OCI-LY1 (cell line): ENCODE measurements at regions not wholly inside any gene's neighbourhood (a gene's known extent, or its start where the extent isn't known, plus 50 kb on each side); places are given as distances from the start of the nearest gene placed in this dataset.
"Not testable (repeated sequence)": the region's sequence is repeated elsewhere in the genome, so short reads cannot be mapped to it uniquely, and the experiment has no call there.

Experiments used
- H2AFZ ChIP-seq: fragments of 200-600 bp; sonication (generic), shearing (Covaris generic); 2 replicates; pipeline ENCODE4 v1.6.0; 2014; ENCODE audit warnings: antibody characterized with exemption, mild to moderate bottlenecking, low read length
- H3F3A ChIP-seq: fragments of 200-600 bp; sonication (generic), shearing (Covaris generic); 2 replicates; pipeline ENCODE4 v1.6.0; 2014; ENCODE audit warnings: mild to moderate bottlenecking, antibody characterized with exemption, low read length, moderate library complexity; ENCODE audit not compliant: insufficient read depth
- H3K27ac ChIP-seq: fragments of 200-600 bp; sonication (generic); 2 replicates; pipeline ENCODE4 v1.5.1; 2014; ENCODE audit warnings: low read length, mixed run types, mild to moderate bottlenecking, low read depth; ENCODE audit not compliant: poor library complexity, severe bottlenecking
- H3K27me3 ChIP-seq: fragments of 200-600 bp; sonication (generic); 2 replicates; pipeline ENCODE4 v1.6.0; 2014; ENCODE audit warnings: antibody characterized with exemption, mild to moderate bottlenecking, low read length, moderate library complexity; ENCODE audit not compliant: insufficient read depth
- H3K36me3 ChIP-seq: fragments of 200-600 bp; sonication (generic); 2 replicates; pipeline ENCODE4 v1.6.1; 2014; ENCODE audit warnings: mild to moderate bottlenecking, antibody characterized with exemption, low read length, moderate library complexity, mixed read lengths; ENCODE audit not compliant: insufficient read depth
- H3K4me1 ChIP-seq: fragments of 200-600 bp; sonication (generic); 2 replicates; pipeline ENCODE4 v1.5.1; 2014; ENCODE audit warnings: mild to moderate bottlenecking, low read length, moderate library complexity; ENCODE audit not compliant: insufficient read depth, severe bottlenecking
- H3K4me2 ChIP-seq: fragments of 200-600 bp; sonication (generic), shearing (Covaris generic); 2 replicates; pipeline ENCODE4 v1.6.1; 2014; ENCODE audit warnings: low read length
- H3K4me3 ChIP-seq: fragments of 200-600 bp; sonication (generic); 2 replicates; pipeline ENCODE4 v1.5.1; 2014; ENCODE audit warnings: low read length, low read depth, mild to moderate bottlenecking, mixed read lengths; ENCODE audit not compliant: poor library complexity, severe bottlenecking
- H3K79me2 ChIP-seq: fragments of 200-600 bp; shearing (Covaris generic); 2 replicates; pipeline ENCODE4 v1.6.1; 2016; ENCODE audit warnings: mixed run types, low read length, mixed read lengths; ENCODE audit not compliant: insufficient read depth
- H3K9ac ChIP-seq: fragments of 200-600 bp; sonication (generic), shearing (Covaris generic); 2 replicates; pipeline ENCODE4 v1.6.1; 2014; ENCODE audit warnings: mild to moderate bottlenecking, low read length, mixed read lengths
- H3K9me2 ChIP-seq: fragments of 200-600 bp; sonication (generic), shearing (Covaris generic); 2 replicates; pipeline ENCODE4 v1.6.1; 2014; ENCODE audit warnings: low read depth, mild to moderate bottlenecking, low read length, mixed read lengths
- H3K9me3 ChIP-seq: fragments of 200-600 bp; shearing (Covaris generic); 2 replicates; pipeline ENCODE4 v1.6.1; 2014; ENCODE audit warnings: low read length, mixed read lengths
- H4K20me1 ChIP-seq: fragments of 200-600 bp; sonication (generic), shearing (Covaris generic); 2 replicates; pipeline ENCODE4 v1.6.0; 2016; ENCODE audit warnings: mild to moderate bottlenecking, low read length; ENCODE audit not compliant: insufficient read depth
- CTCF ChIP-seq: fragments of 200-600 bp; sonication (generic), shearing (Covaris generic); IDR thresholded peaks from 2 replicates; pipeline ENCODE4 v1.5.1; 2017; ENCODE audit warnings: mild to moderate bottlenecking, antibody characterized with exemption, low read length, moderate library complexity, mixed read lengths
- EZH2 ChIP-seq: fragments of 200-600 bp; sonication (generic), shearing (Covaris generic); IDR thresholded peaks from 2 replicates; pipeline ENCODE4 v1.8.0; 2017; ENCODE audit warnings: borderline replicate concordance, mixed run types, mild to moderate bottlenecking, antibody characterized with exemption, low read length, moderate library complexity, mixed read lengths

GRCh38 chr3:175940881-175941280 lies 1081.7 kb downstream of the NAALADL2 start:
- peak overlapping the region; percentile 90; the same call in 1 of the 2 replicates for H2AFZ ChIP-seq
- no peaks in the 10 kb centered on the region for H3K36me3 ChIP-seq
- no peaks in the 10 kb centered on the region for H3F3A ChIP-seq
- H3K9me2 ChIP-seq, result no peaks in the 10 kb centered on the region
- no peak overlapping the region for H3K27ac ChIP-seq
- no peaks in the 10 kb centered on the region for H3K27me3 ChIP-seq
- no peak overlapping the region for H3K9ac ChIP-seq
- H3K79me2 ChIP-seq, result no peaks in the 10 kb centered on the region
- no peaks in the 10 kb centered on the region for H4K20me1 ChIP-seq
- H3K4me1 ChIP-seq, result no peaks in the 10 kb centered on the region
- H3K4me3 ChIP-seq, result no peak overlapping the region
- no peaks in the 10 kb centered on the region for H3K9me3 ChIP-seq
- H3K4me2 ChIP-seq, result no peak overlapping the region
- TF ChIP-seq EZH2, result no peak

- Histone ChIP-seq H3K27ac (no peak overlapping the region), H3F3A (no peaks in the 10 kb centered on the region), H2AFZ (peak overlapping the region; percentile 90; the same call in 1 of the 2 replicates), H3K27me3 (no peaks in the 10 kb centered on the region), H3K79me2 (no peaks in the 10 kb centered on the region), H4K20me1 (no peaks in the 10 kb centered on the region), H3K9me3 (no peaks in the 10 kb centered on the region), H3K36me3 (no peaks in the 10 kb centered on the region), H3K9ac (no peak overlapping the region), H3K9me2 (no peaks in the 10 kb centered on the region), H3K4me1 (no peaks in the 10 kb centered on the region), H3K4me3 (no peak overlapping the region), H3K4me2 (no peak overlapping the region)
- TF ChIP-seq CTCF (no peak), EZH2 (no peak)
Measured at GRCh38 chr3:175940243-175940642, 1081.1 kb downstream of the NAALADL2 start.

DNA sequence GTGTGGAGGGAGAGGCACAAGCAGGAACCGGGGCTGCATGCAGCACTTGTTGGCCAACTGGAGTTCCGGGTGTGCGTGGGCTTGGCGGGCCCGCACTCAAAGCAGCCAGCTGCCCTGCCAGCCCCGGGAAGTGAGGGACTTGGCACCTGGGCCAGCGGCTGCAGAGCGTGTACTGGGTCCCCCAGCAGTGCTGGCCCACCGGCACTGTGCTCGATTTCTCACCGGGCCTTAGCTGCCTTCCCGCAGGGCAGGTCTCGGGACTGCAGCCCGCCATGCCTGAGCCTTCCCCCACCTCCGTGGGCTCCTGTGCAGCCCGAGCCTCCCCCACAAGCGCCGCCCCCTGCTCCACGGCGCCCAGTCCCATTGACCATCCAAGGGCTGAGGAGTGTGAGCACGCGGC lies 1078.2 kb downstream of the NAALADL2 start:
- not testable (repeated sequence) for H3K4me2 ChIP-seq, H3K9me2 ChIP-seq, H3K4me3 ChIP-seq, H3K36me3 ChIP-seq, H4K20me1 ChIP-seq, H2AFZ ChIP-seq, H3K9me3 ChIP-seq, H3K27me3 ChIP-seq, H3K4me1 ChIP-seq, H3K9ac ChIP-seq, H3K79me2 ChIP-seq, H3K27ac ChIP-seq, H3F3A ChIP-seq

DNA sequence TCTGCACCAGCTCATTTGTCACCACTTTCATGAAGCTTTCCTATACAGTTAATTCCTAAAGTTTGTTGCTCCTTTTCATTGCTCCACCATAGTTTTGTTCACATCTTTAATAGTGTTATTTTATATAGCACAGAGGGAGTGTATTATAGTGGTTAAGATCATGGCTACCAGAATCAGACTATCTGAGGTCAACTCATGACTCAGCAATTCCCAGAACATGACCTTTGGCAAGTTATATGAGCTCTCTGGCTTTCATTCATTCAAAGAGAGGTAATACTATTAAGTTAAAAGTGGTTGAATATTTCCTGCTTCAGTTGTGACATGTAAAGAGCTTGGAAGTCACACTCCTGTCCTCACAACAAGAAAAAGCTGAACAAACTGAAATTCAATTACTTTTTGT lies 1073.5 kb downstream of the NAALADL2 start:
- Histone ChIP-seq H3F3A (no peaks in the 10 kb centered on the region), H3K9me3 (no peaks in the 10 kb centered on the region), H3K27ac (no peak overlapping the region), H3K9me2 (no peaks in the 10 kb centered on the region), H3K79me2 (no peaks in the 10 kb centered on the region), H3K4me1 (no peaks in the 10 kb centered on the region), H3K36me3 (no peaks in the 10 kb centered on the region), H3K4me2 (no peak overlapping the region), H3K9ac (no peak overlapping the region), H4K20me1 (no peaks in the 10 kb centered on the region), H3K4me3 (no peak overlapping the region), H3K27me3 (no peaks in the 10 kb centered on the region), H2AFZ (no peak overlapping the region)
- TF ChIP-seq EZH2, result no peak
- no peak for TF ChIP-seq CTCF
